Panc1 (cell line): ENCODE measurements at regions not wholly inside any gene's neighbourhood (a gene's known extent, or its start where the extent isn't known, plus 50 kb on each side); places are given as distances from the start of the nearest gene placed in this dataset.

ENCODE experiments used
- ATAC-seq: fragments of 200-7000 bp; cut with Tn5 transposase; 2 replicates; pipeline ENCODE4 v1.9.1; 2020; ENCODE audit warnings: mild to moderate bottlenecking, moderate library complexity
- BruUV-seq: library from RNA; stranded (reverse); fragments of 400-500 nt; replicated peaks from 2 replicates; lab custom pipeline; 2021; lab: Mats Ljungman, UMichigan
- CTCF ChIA-PET: fragments of 300-600 bp; sonication (Branson Sonifier 250); formaldehyde crosslinking; loops from one replicate; lab custom pipeline; 2022; ENCODE audit warnings: antibody characterized with exemption; lab: Charles Lee
- POLR2A ChIA-PET: fragments of 300-600 bp; sonication (Branson Sonifier 250); formaldehyde crosslinking; loops from one replicate; lab custom pipeline; 2022; ENCODE audit warnings: antibody characterized with exemption; lab: Charles Lee
- DNase-seq: peaks from one replicate; pipeline ENCODE4 v3.0.0-alpha.2; 2010; ENCODE audit warnings: low read depth, low spot score
- H3K27ac ChIP-seq: 2 replicates; pipeline ENCODE4 v1.5.1; 2011; ENCODE audit warnings: mild to moderate bottlenecking, low read length, inconsistent platforms
- H3K27me3 ChIP-seq: fragments of 200-500 bp; sonication (Bioruptor generic); 2 replicates; pipeline ENCODE4 v1.6.0; 2014; ENCODE audit warnings: low read length, inconsistent platforms; ENCODE audit not compliant: control insufficient read depth, insufficient read depth
- H3K36me3 ChIP-seq: fragments of 200-500 bp; sonication (Bioruptor generic); 2 replicates; pipeline ENCODE4 v1.5.1; 2014; ENCODE audit warnings: inconsistent platforms, mild to moderate bottlenecking, low read length, moderate library complexity; ENCODE audit not compliant: control insufficient read depth, insufficient read depth
- H3K4me1 ChIP-seq: 2 replicates; pipeline ENCODE4 v1.5.1; 2011; ENCODE audit warnings: inconsistent platforms, mild to moderate bottlenecking, low read length, moderate library complexity; ENCODE audit not compliant: control insufficient read depth, insufficient read depth
- H3K4me3 ChIP-seq, 2 experiments: 2 replicates each; pipeline ENCODE4 v1.5.1; 2011 to 2012; ENCODE audit warnings: low read depth in 2 of 2, low read length in 2 of 2, mild to moderate bottlenecking in 2 of 2, inconsistent platforms in 1 of 2, moderate library complexity in 1 of 2
- H3K9me3 ChIP-seq: fragments of 200-500 bp; sonication (Bioruptor generic); 2 replicates; pipeline ENCODE4 v1.5.1; 2014; ENCODE audit warnings: low read depth, mild to moderate bottlenecking, inconsistent platforms, low read length, moderate library complexity; ENCODE audit not compliant: control insufficient read depth, insufficient read depth
- POLR2AphosphoS5 ChIP-seq: IDR thresholded peaks from 2 replicates; pipeline ENCODE4 v1.6.1; 2012; ENCODE audit warnings: mild to moderate bottlenecking, low read depth, low read length, moderate library complexity
- SIN3A ChIP-seq: IDR thresholded peaks from 2 replicates; pipeline ENCODE4 v1.6.1; 2012; ENCODE audit warnings: low read depth, mild to moderate bottlenecking, low read length, moderate library complexity, borderline replicate concordance; ENCODE audit not compliant: insufficient read depth
- TCF7L2 ChIP-seq: IDR thresholded peaks from 2 replicates; pipeline ENCODE4 v1.6.1; 2011; ENCODE audit warnings: mild to moderate bottlenecking, low read depth, low read length, inconsistent platforms
- in situ Hi-C: cut with HindIII; loops from 2 replicates; pipeline ENCODE4 v1.10.0; 2016; ENCODE audit warnings: low sequenced_read_pairs, low pct_unique_long_range_greater_than_20kb
- intact Hi-C: fragments of 100-400 bp; cut with micrococcal nuclease; formaldehyde crosslinking; loops from one replicate; pipeline ENCODE4 v1.10.0; 2022; ENCODE audit not compliant: unreplicated experiment
- TF ChIP-seq, protein P1 (sequence below): fragments of 450-650 bp; IDR thresholded peaks from 2 replicates; pipeline ENCODE4 v1.5.1; 2017; ENCODE audit warnings: mild to moderate bottlenecking
- TF ChIP-seq, protein P2 (sequence below), 2 experiments: IDR thresholded peaks; 2 replicates each; pipeline ENCODE4 v1.6.1; 2011 to 2012; ENCODE audit warnings: low read depth in 2 of 2, control low read depth in 1 of 2, low read length in 1 of 2, mild to moderate bottlenecking in 1 of 2, moderate library complexity in 1 of 2; ENCODE audit not compliant: insufficient read depth in 1 of 2

DNA sequence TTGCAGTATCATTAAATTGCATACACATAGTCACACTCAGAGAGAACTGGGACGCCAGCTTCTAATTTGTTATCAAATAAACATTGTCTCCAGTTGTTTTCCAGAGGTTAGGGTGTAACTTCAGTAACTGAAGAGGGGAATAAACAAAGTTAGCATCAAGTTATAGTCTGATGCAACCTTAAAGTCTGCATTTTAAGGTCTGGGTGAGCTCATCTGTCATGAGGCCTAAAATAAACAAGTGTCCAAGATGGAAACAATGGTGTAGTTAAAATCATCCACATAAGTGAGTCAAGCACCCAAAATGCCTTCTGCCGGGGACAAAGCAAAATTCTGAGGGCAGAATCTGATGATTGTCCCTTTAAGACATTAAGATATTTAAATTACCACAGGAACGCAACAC lies 70.3 kb upstream of the EMCN start:
- no peaks in the 10 kb centered on the region for H3K27me3 ChIP-seq
- H3K4me1 ChIP-seq: no peaks in the 10 kb centered on the region
- intact Hi-C loops (no loop called here), in situ Hi-C loops (no loop called here)
- ChIA-PET POLR2A (no interaction called here), CTCF (no interaction called here)
- H3K36me3 ChIP-seq: no peaks in the 10 kb centered on the region
- no peak overlapping the region for H3K27ac ChIP-seq
- DNase-seq (no peak), ATAC-seq (no peak)
- H3K9me3 ChIP-seq: no peaks in the 10 kb centered on the region
- TF ChIP-seq POLR2AphosphoS5 (no peak), TCF7L2 (no peak), SIN3A (no peak)
- TF ChIP-seq, protein P1, sequence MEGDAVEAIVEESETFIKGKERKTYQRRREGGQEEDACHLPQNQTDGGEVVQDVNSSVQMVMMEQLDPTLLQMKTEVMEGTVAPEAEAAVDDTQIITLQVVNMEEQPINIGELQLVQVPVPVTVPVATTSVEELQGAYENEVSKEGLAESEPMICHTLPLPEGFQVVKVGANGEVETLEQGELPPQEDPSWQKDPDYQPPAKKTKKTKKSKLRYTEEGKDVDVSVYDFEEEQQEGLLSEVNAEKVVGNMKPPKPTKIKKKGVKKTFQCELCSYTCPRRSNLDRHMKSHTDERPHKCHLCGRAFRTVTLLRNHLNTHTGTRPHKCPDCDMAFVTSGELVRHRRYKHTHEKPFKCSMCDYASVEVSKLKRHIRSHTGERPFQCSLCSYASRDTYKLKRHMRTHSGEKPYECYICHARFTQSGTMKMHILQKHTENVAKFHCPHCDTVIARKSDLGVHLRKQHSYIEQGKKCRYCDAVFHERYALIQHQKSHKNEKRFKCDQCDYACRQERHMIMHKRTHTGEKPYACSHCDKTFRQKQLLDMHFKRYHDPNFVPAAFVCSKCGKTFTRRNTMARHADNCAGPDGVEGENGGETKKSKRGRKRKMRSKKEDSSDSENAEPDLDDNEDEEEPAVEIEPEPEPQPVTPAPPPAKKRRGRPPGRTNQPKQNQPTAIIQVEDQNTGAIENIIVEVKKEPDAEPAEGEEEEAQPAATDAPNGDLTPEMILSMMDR: no peak
- TF ChIP-seq, protein P2, sequence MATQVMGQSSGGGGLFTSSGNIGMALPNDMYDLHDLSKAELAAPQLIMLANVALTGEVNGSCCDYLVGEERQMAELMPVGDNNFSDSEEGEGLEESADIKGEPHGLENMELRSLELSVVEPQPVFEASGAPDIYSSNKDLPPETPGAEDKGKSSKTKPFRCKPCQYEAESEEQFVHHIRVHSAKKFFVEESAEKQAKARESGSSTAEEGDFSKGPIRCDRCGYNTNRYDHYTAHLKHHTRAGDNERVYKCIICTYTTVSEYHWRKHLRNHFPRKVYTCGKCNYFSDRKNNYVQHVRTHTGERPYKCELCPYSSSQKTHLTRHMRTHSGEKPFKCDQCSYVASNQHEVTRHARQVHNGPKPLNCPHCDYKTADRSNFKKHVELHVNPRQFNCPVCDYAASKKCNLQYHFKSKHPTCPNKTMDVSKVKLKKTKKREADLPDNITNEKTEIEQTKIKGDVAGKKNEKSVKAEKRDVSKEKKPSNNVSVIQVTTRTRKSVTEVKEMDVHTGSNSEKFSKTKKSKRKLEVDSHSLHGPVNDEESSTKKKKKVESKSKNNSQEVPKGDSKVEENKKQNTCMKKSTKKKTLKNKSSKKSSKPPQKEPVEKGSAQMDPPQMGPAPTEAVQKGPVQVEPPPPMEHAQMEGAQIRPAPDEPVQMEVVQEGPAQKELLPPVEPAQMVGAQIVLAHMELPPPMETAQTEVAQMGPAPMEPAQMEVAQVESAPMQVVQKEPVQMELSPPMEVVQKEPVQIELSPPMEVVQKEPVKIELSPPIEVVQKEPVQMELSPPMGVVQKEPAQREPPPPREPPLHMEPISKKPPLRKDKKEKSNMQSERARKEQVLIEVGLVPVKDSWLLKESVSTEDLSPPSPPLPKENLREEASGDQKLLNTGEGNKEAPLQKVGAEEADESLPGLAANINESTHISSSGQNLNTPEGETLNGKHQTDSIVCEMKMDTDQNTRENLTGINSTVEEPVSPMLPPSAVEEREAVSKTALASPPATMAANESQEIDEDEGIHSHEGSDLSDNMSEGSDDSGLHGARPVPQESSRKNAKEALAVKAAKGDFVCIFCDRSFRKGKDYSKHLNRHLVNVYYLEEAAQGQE (IDR thresholded peaks at IDR 0.05; ENCODE audit: insufficient read depth in 1 of 2, low read depth in 2 of 2, low read length in 1 of 2): no peak
- no TSS peak for BruUV-seq
- H3K4me3 ChIP-seq: no peak overlapping the region

DNA sequence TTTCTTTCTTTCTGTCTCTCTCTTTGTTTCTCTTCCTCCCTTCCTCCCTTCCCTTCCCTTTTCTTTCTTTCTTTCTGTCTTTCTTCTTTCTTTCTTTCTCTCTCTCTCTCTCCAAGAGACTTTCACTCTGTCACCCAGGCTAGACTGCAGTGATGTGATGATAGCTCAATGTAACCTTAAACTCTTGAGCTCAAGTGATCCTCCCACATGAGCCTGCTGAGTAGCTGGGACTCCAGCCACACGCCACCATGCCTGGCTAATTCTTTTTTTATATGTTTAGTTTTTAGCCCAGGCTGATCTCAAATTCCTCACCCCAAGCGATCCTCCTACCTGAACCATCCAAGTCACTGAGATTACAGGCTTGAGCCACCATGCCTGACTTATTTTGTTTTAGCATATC lies 64.3 kb upstream of the EMCN start:
- H3K27ac ChIP-seq: no peak overlapping the region
- H3K4me1 ChIP-seq: no peaks in the 10 kb centered on the region
- in situ Hi-C loops (no loop called here), intact Hi-C loops (no loop called here)
- CTCF ChIA-PET: no interaction called here
- no peaks in the 10 kb centered on the region for H3K36me3 ChIP-seq
- POLR2A ChIA-PET: no interaction called here
- H3K4me3 ChIP-seq: no peak overlapping the region
- H3K9me3 ChIP-seq: no peaks in the 10 kb centered on the region
- TF ChIP-seq SIN3A: no peak
- no peaks in the 10 kb centered on the region for H3K27me3 ChIP-seq
- no peak for DNase-seq
- no peak for ATAC-seq
- BruUV-seq: no TSS peak

DNA sequence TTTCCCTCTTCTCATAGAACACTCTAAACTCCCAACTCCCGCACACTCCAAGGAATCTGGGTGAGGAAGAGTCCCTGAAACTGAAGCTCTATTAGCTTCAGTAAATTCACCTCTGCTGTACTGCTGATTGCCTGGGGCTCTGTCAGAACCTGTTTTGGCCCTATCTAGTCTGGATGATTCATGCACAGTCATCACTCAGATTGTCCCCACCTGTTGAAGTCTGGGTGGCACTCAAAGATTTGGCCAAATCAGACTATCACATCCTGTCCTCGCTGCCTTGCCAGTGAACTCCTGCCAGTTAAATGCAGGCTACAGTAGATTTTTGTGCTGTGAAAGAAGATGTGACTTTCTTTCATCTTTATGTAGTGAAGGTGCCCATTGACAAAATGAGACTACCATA lies 63.5 kb upstream of the EMCN start:
- no peak for TF ChIP-seq TCF7L2
- TF ChIP-seq, protein P1: no peak
- no peak for TF ChIP-seq POLR2AphosphoS5
- no peak for TF ChIP-seq SIN3A
- TF ChIP-seq, protein P2 (IDR thresholded peaks at IDR 0.05; ENCODE audit: insufficient read depth in 1 of 2, low read depth in 2 of 2, low read length in 1 of 2): no peak
- no peak overlapping the region for H3K4me3 ChIP-seq
- H3K9me3 ChIP-seq: no peaks in the 10 kb centered on the region
- ChIA-PET POLR2A (no interaction called here), CTCF (no interaction called here)
- no peak for ATAC-seq
- no peaks in the 10 kb centered on the region for H3K36me3 ChIP-seq
- no peaks in the 10 kb centered on the region for H3K4me1 ChIP-seq
- in situ Hi-C loops (no loop called here), intact Hi-C loops (no loop called here)
- no TSS peak for BruUV-seq
- DNase-seq: no peak
- H3K27ac ChIP-seq: no peak overlapping the region
- H3K27me3 ChIP-seq: no peaks in the 10 kb centered on the region
